GM23338 (cell line): ENCODE measurements at regions not wholly inside any gene's neighbourhood (a gene's known extent, or its start where the extent isn't known, plus 50 kb on each side); places are given as distances from the start of the nearest gene placed in this dataset.

Experiments
- CREB1 ChIP-seq: fragments of 250-450 bp; sonication (Bioruptor Pico); IDR thresholded peaks from 2 replicates; pipeline ENCODE4 v1.5.0; 2020; ENCODE audit warnings: low read depth, mild to moderate bottlenecking, moderate library complexity
- CTCF ChIP-seq, 2 experiments: fragments of 200-600 bp in 1 of 2; sonication (generic) in 1 of 2; conservative IDR thresholded peaks; 2 replicates each; pipeline versions ENCODE4 v1.5.1 to v1.6.1; 2016 to 2017; ENCODE audit warnings: antibody characterized with exemption in 2 of 2, low read depth in 2 of 2, mild to moderate bottlenecking in 2 of 2, moderate library complexity in 1 of 2
- ETS1 ChIP-seq: IDR thresholded peaks from 2 replicates; pipeline ENCODE4 v1.6.1; 2016; ENCODE audit warnings: antibody characterized with exemption
- EZH2 ChIP-seq: fragments of 200-600 bp; sonication (generic); IDR thresholded peaks from one replicate; pipeline ENCODE4 v1.8.0; 2017; ENCODE audit warnings: antibody characterized with exemption, mild to moderate bottlenecking, low read depth; ENCODE audit not compliant: unreplicated experiment
- EZH2phosphoT487 ChIP-seq: fragments of 200-600 bp; sonication (generic); IDR thresholded peaks from one replicate; pipeline ENCODE4 v1.8.1; 2018; ENCODE audit warnings: antibody characterized with exemption; ENCODE audit not compliant: unreplicated experiment
- JUNB ChIP-seq: IDR thresholded peaks from one replicate; pipeline ENCODE4 v1.6.1; 2016; ENCODE audit warnings: antibody characterized with exemption; ENCODE audit not compliant: unreplicated experiment
- NANOG ChIP-seq: IDR thresholded peaks from 2 replicates; pipeline ENCODE4 v1.6.1; 2016; ENCODE audit warnings: antibody characterized with exemption, borderline replicate concordance
- POLR2AphosphoS5 ChIP-seq: IDR thresholded peaks from 2 replicates; pipeline ENCODE4 v1.6.1; 2016; ENCODE audit warnings: antibody characterized with exemption, low read depth
- REST ChIP-seq: IDR thresholded peaks from one replicate; pipeline ENCODE4 v1.6.1; 2018; ENCODE audit warnings: antibody characterized with exemption; ENCODE audit not compliant: unreplicated experiment
- STAT1 ChIP-seq: IDR thresholded peaks from one replicate; pipeline ENCODE4 v1.6.1; 2016; ENCODE audit warnings: antibody characterized with exemption; ENCODE audit not compliant: unreplicated experiment
- ZNF114 ChIP-seq: fragments of 250-450 bp; sonication (Bioruptor Pico); IDR thresholded peaks from 2 replicates; pipeline ENCODE4 v1.5.0; 2020; ENCODE audit warnings: mild to moderate bottlenecking, moderate library complexity
- ZNF331 ChIP-seq: fragments of 250-450 bp; sonication (Bioruptor Pico); IDR thresholded peaks from 2 replicates; pipeline ENCODE4 v1.5.0; 2020; ENCODE audit warnings: low read depth, mild to moderate bottlenecking, moderate library complexity
- ZNF462 ChIP-seq: fragments of 250-450 bp; sonication (Bioruptor Pico); IDR thresholded peaks from 2 replicates; pipeline ENCODE4 v1.5.0; 2020; ENCODE audit warnings: mild to moderate bottlenecking, moderate library complexity

GRCh38 chr11:35876786-35877185 lies 67.1 kb upstream of the LDLRAD3 start:
- TF ChIP-seq CTCF (conservative IDR thresholded peaks at IDR 0.05; ENCODE audit: low read depth in 2 of 2), result no peak
- TF ChIP-seq EZH2, result no peak
- TF ChIP-seq POLR2AphosphoS5, result no peak
- no peak for TF ChIP-seq STAT1
- TF ChIP-seq EZH2phosphoT487, result no peak
- no peak for TF ChIP-seq JUNB
- TF ChIP-seq REST, result no peak
- TF ChIP-seq ETS1, result no peak
- TF ChIP-seq ZNF114 (CRISPR knock-in tag), result no peak
- no peak for TF ChIP-seq NANOG
- no peak for TF ChIP-seq CREB1
- no peak for TF ChIP-seq ZNF331 (CRISPR knock-in tag)
- no peak for TF ChIP-seq ZNF462 (CRISPR knock-in tag)
